Astrocyte (in vitro differentiated cells and primary cell): ENCODE measurements at regions not wholly inside any gene's neighbourhood (a gene's known extent, or its start where the extent isn't known, plus 50 kb on each side); places are given as distances from the start of the nearest gene placed in this dataset.

Experiments used
- DNase-seq: peaks from one replicate; pipeline ENCODE4 v3.0.0-alpha.2; 2010; ENCODE audit warnings: low read depth
- FAIRE-seq: peaks from 2 replicates; lab custom pipeline; 2011; peaks lifted over from hg19 to GRCh38; lab: Jason Lieb, UNC
- H2AFZ ChIP-seq: 2 replicates; pipeline ENCODE4 v1.6.0; 2012; ENCODE audit warnings: low read depth, low read length, inconsistent platforms
- H3K27ac ChIP-seq: 2 replicates; pipeline ENCODE4 v1.5.1; 2011; ENCODE audit warnings: low read depth, low read length, inconsistent platforms
- H3K27me3 ChIP-seq: 2 replicates; pipeline ENCODE4 v1.6.0; 2011; ENCODE audit warnings: low read length, inconsistent platforms; ENCODE audit not compliant: insufficient read depth
- H3K36me3 ChIP-seq: 2 replicates; pipeline ENCODE4 v1.5.1; 2011; ENCODE audit warnings: low read length, inconsistent platforms; ENCODE audit not compliant: insufficient read depth
- H3K4me1 ChIP-seq: 2 replicates; pipeline ENCODE4 v1.5.1; 2011; ENCODE audit warnings: low read length, inconsistent platforms; ENCODE audit not compliant: insufficient read depth
- H3K4me2 ChIP-seq: 2 replicates; pipeline ENCODE4 v1.6.0; 2012; ENCODE audit warnings: low read length, inconsistent platforms
- H3K4me3 ChIP-seq: 2 replicates; pipeline ENCODE4 v1.5.1; 2011; ENCODE audit warnings: low read depth, mild to moderate bottlenecking, low read length, inconsistent platforms; ENCODE audit not compliant: insufficient read depth
- H3K79me2 ChIP-seq: 2 replicates; pipeline ENCODE4 v1.6.0; 2012; ENCODE audit warnings: mild to moderate bottlenecking, low read length, inconsistent platforms; ENCODE audit not compliant: insufficient read depth
- H3K9ac ChIP-seq: 2 replicates; pipeline ENCODE4 v1.6.0; 2012; ENCODE audit warnings: mild to moderate bottlenecking, low read length, inconsistent platforms
- H3K9me3 ChIP-seq: 2 replicates; pipeline ENCODE4 v1.5.1; 2012; ENCODE audit warnings: low read depth, mild to moderate bottlenecking, low read length, inconsistent platforms; ENCODE audit not compliant: insufficient read depth
- H4K20me1 ChIP-seq: 2 replicates; pipeline ENCODE4 v1.6.0; 2012; ENCODE audit warnings: low read length, inconsistent platforms; ENCODE audit not compliant: insufficient read depth
- H3K27ac Mint-ChIP-seq: one replicate; pipeline ENCODE4 v1.8.0; 2021; ENCODE audit warnings: mild to moderate bottlenecking, mixed read lengths; ENCODE audit not compliant: unreplicated experiment
- H3K27me3 Mint-ChIP-seq: one replicate; pipeline ENCODE4 v1.8.0; 2021; ENCODE audit warnings: low read depth, mixed read lengths; ENCODE audit not compliant: unreplicated experiment
- H3K36me3 Mint-ChIP-seq: one replicate; pipeline ENCODE4 v1.8.0; 2021; ENCODE audit warnings: low read depth, mixed read lengths; ENCODE audit not compliant: unreplicated experiment
- H3K4me1 Mint-ChIP-seq: one replicate; pipeline ENCODE4 v1.8.0; 2021; ENCODE audit warnings: low read depth, mixed read lengths; ENCODE audit not compliant: unreplicated experiment
- H3K4me3 Mint-ChIP-seq: one replicate; pipeline ENCODE4 v1.8.0; 2021; ENCODE audit warnings: mild to moderate bottlenecking, moderate library complexity, mixed read lengths; ENCODE audit not compliant: unreplicated experiment
- H3K9me3 Mint-ChIP-seq: one replicate; pipeline ENCODE4 v1.8.0; 2021; ENCODE audit warnings: mild to moderate bottlenecking, mixed read lengths; ENCODE audit not compliant: unreplicated experiment
- EZH2 ChIP-seq: IDR thresholded peaks from 2 replicates; pipeline ENCODE4 v1.6.1; 2012; ENCODE audit warnings: mild to moderate bottlenecking, low read length, inconsistent platforms; ENCODE audit not compliant: insufficient read depth
- TF ChIP-seq, protein P1 (sequence below): IDR thresholded peaks from 2 replicates; pipeline ENCODE4 v1.5.1; 2011; ENCODE audit warnings: low read depth, mild to moderate bottlenecking, inconsistent platforms, low read length, moderate library complexity; ENCODE audit not compliant: insufficient read depth

- Mint-ChIP-seq H3K9me3 (peaks cover 4% of the 10 kb centered on the region), H3K4me1 (peaks cover 15% of the 10 kb centered on the region), H3K4me3 (no peak overlapping the region), H3K27me3 (peaks cover 31% of the 10 kb centered on the region), H3K36me3 (peaks cover 4% of the 10 kb centered on the region), H3K27ac (no peak overlapping the region)
- no peak overlapping the region for H3K27ac ChIP-seq
- H3K4me3 ChIP-seq: no peak overlapping the region
- no peak overlapping the region for H3K4me2 ChIP-seq
- H4K20me1 ChIP-seq: no peaks in the 10 kb centered on the region
- no peaks in the 10 kb centered on the region for H3K9me3 ChIP-seq
- H3K79me2 ChIP-seq: no peaks in the 10 kb centered on the region
- TF ChIP-seq EZH2: no peak
- TF ChIP-seq, protein P1, sequence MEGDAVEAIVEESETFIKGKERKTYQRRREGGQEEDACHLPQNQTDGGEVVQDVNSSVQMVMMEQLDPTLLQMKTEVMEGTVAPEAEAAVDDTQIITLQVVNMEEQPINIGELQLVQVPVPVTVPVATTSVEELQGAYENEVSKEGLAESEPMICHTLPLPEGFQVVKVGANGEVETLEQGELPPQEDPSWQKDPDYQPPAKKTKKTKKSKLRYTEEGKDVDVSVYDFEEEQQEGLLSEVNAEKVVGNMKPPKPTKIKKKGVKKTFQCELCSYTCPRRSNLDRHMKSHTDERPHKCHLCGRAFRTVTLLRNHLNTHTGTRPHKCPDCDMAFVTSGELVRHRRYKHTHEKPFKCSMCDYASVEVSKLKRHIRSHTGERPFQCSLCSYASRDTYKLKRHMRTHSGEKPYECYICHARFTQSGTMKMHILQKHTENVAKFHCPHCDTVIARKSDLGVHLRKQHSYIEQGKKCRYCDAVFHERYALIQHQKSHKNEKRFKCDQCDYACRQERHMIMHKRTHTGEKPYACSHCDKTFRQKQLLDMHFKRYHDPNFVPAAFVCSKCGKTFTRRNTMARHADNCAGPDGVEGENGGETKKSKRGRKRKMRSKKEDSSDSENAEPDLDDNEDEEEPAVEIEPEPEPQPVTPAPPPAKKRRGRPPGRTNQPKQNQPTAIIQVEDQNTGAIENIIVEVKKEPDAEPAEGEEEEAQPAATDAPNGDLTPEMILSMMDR: no peak
- no peaks in the 10 kb centered on the region for H3K36me3 ChIP-seq
- H3K9ac ChIP-seq: no peak overlapping the region
- H3K27me3 ChIP-seq: no peaks in the 10 kb centered on the region
- H2AFZ ChIP-seq: no peak overlapping the region
- FAIRE-seq: no peak
- H3K4me1 ChIP-seq: peaks cover 3% of the 10 kb centered on the region
- no peak for DNase-seq
Measured at GRCh38 chr1:115475252-115475651, 137.2 kb upstream of the NGF start.

- Histone ChIP-seq H3K79me2 (no peaks in the 10 kb centered on the region), H3K4me2 (no peak overlapping the region), H2AFZ (no peak overlapping the region), H3K4me1 (peaks cover 10% of the 10 kb centered on the region), H3K27me3 (no peaks in the 10 kb centered on the region), H3K27ac (no peak overlapping the region), H3K4me3 (no peak overlapping the region), H4K20me1 (no peaks in the 10 kb centered on the region), H3K9me3 (no peaks in the 10 kb centered on the region), H3K9ac (no peak overlapping the region), H3K36me3 (no peaks in the 10 kb centered on the region)
- Mint-ChIP-seq H3K9me3 (peaks cover 4% of the 10 kb centered on the region), H3K4me3 (no peak overlapping the region), H3K4me1 (peaks cover 21% of the 10 kb centered on the region), H3K27me3 (peaks cover 27% of the 10 kb centered on the region), H3K27ac (no peak overlapping the region), H3K36me3 (peaks cover 4% of the 10 kb centered on the region)
- FAIRE-seq: no peak
- DNase-seq: no peak
- TF ChIP-seq EZH2: no peak
- TF ChIP-seq, protein P1: no peak
Measured at GRCh38 chr1:115473986-115474565, 136.0 kb upstream of the NGF start.

- no peaks in the 10 kb centered on the region for H3K79me2 ChIP-seq
- peak overlapping the region; percentile 70 for H3K4me2 ChIP-seq
- H3K4me1 ChIP-seq: peaks cover 10% of the 10 kb centered on the region
- Mint-ChIP-seq H3K9me3 (no peaks in the 10 kb centered on the region), H3K36me3 (peaks cover 4% of the 10 kb centered on the region), H3K27ac (peak overlapping the region; percentile 92), H3K27me3 (peaks cover 12% of the 10 kb centered on the region), H3K4me1 (peaks cover 24% of the 10 kb centered on the region), H3K4me3 (no peak overlapping the region)
- no peak for TF ChIP-seq EZH2
- TF ChIP-seq, protein P1: peak; percentile 79
- H3K27me3 ChIP-seq: no peaks in the 10 kb centered on the region
- H2AFZ ChIP-seq: peak overlapping the region; percentile 11
- FAIRE-seq (peak; percentile 86), DNase-seq (peak; percentile 71)
- no peaks in the 10 kb centered on the region for H3K9me3 ChIP-seq
- no peaks in the 10 kb centered on the region for H4K20me1 ChIP-seq
- H3K4me3 ChIP-seq: no peak overlapping the region
- no peaks in the 10 kb centered on the region for H3K36me3 ChIP-seq
- H3K27ac ChIP-seq: peak overlapping the region; percentile 24
- peak overlapping the region; percentile 32 for H3K9ac ChIP-seq
Measured at GRCh38 chr1:115469703-115470476, 131.8 kb upstream of the NGF start.
